Body of pancreas (tissue), 4 donors: ENCODE measurements at regions not wholly inside any gene's neighbourhood (a gene's known extent, or its start where the extent isn't known, plus 50 kb on each side); places are given as distances from the start of the nearest gene placed in this dataset.
"Not testable (repeated sequence)": the region's sequence is repeated elsewhere in the genome, so short reads cannot be mapped to it uniquely, and the experiment has no call there.

ENCODE experiments used
- ATAC-seq: fragments of 150-250 bp; one replicate; pipeline ENCODE4 v1.9.1; 2016
- DNase-seq, 4 donors: peaks; one replicate each; pipeline ENCODE4 v3.0.0-alpha.2; 2019
- H3K27ac ChIP-seq, 4 donors: fragments of 200-600 bp; sonication (generic); 1 replicate in 3 of 4; 2 replicates in 1 of 4; pipeline versions ENCODE4 v1.5.1 to v1.6.1; 2016 to 2019; ENCODE audit warnings: mild to moderate bottlenecking in 1 of 4, mixed read lengths in 1 of 4, moderate library complexity in 1 of 4
- H3K27me3 ChIP-seq, 2 donors: fragments of 200-600 bp; sonication (generic); one replicate each; pipeline ENCODE4 v1.6.0; 2016; ENCODE audit warnings: mild to moderate bottlenecking in 1 of 2
- H3K36me3 ChIP-seq, 2 donors: fragments of 200-600 bp; sonication (generic); replicated peaks in 1 of 2; 2 replicates each; pipeline ENCODE4 v1.5.1; 2016; ENCODE audit warnings: low read depth in 2 of 2; ENCODE audit not compliant: insufficient read depth in 1 of 2
- H3K4me1 ChIP-seq: fragments of 200-600 bp; sonication (generic); one replicate; pipeline ENCODE4 v1.6.0; 2016
- H3K4me3 ChIP-seq, 2 donors: fragments of 200-600 bp; sonication (generic); 1 replicate in 1 of 2; 2 replicates in 1 of 2; pipeline ENCODE4 v1.5.1; 2016 to 2019
- H3K9me3 ChIP-seq, 3 donors: fragments of 200-600 bp; sonication (generic); 1 replicate in 2 of 3; 2 replicates in 1 of 3; pipeline ENCODE4 v1.5.1; 2016
- CTCF ChIP-seq, 7 experiments: fragments of 450-650 bp in 4 of 7; fragments of 200-600 bp in 3 of 7; sonication (generic) in 3 of 7; IDR thresholded peaks; one replicate each; pipeline ENCODE4 v1.5.1; 2016 to 2019; ENCODE audit warnings: antibody characterized with exemption in 7 of 7
- POLR2A ChIP-seq, 3 donors: fragments of 450-650 bp; IDR thresholded peaks; one replicate each; pipeline ENCODE4 v1.6.1; 2016; ENCODE audit warnings: antibody characterized with exemption in 3 of 3, mild to moderate bottlenecking in 2 of 3
- WGBS, 2 donors: methylation state at CpG; one replicate each; pipeline ENCODE4 v1.1.5; 2017; 5-methylcytosine and 5-hydroxymethylcytosine counted together
- intact Hi-C: fragments of 100-400 bp; cut with DNase I; formaldehyde crosslinking; loops from one replicate; pipeline ENCODE4 v1.15.1; 2023

GRCh38 chr1:191498825-191499224 lies 659.4 kb upstream of the RGS18 start:
- H3K9me3 ChIP-seq, result no peaks in the 10 kb centered on the region
- TF ChIP-seq CTCF (IDR thresholded peaks at IDR 0.05), result no peak
- H3K27me3 ChIP-seq, result no peaks in the 10 kb centered on the region
- H3K4me1 ChIP-seq, result no peaks in the 10 kb centered on the region
- ATAC-seq (no peak), DNase-seq (no peak)
- H3K27ac ChIP-seq, result no peak overlapping the region
- H3K4me3 ChIP-seq, result no peak overlapping the region
- H3K36me3 ChIP-seq, result no peaks in the 10 kb centered on the region
- intact Hi-C loops, result no loop called here
- WGBS, 2 donors, result 80 to 85% methylated on average over 3 of the region's 3 CpGs

GRCh38 chr1:191504999-191505398 lies 653.3 kb upstream of the RGS18 start:
- intact Hi-C loops, result no loop called here
- no peak for DNase-seq
- TF ChIP-seq POLR2A (IDR thresholded peaks at IDR 0.05) (no peak), CTCF (IDR thresholded peaks at IDR 0.05) (no peak)

GRCh38 chr1:191508239-191508638 lies 650.0 kb upstream of the RGS18 start:
- Histone ChIP-seq H3K4me3 (no peak overlapping the region), H3K36me3 (no peaks in the 10 kb centered on the region), H3K9me3 (no peaks in the 10 kb centered on the region), H3K4me1 (peaks cover 6% of the 10 kb centered on the region), H3K27me3 (no peaks in the 10 kb centered on the region), H3K27ac (no peak overlapping the region)
- intact Hi-C loops, result no loop called here
- no peak for ATAC-seq
- DNase-seq, result no peak
- TF ChIP-seq POLR2A (IDR thresholded peaks at IDR 0.05), result no peak
- TF ChIP-seq CTCF (IDR thresholded peaks at IDR 0.05), result no peak
- 55 to 62% methylated on average over 2 of the region's 2 CpGs for WGBS, 2 donors

More at GRCh38 chr1:191504999-191505398, 653.3 kb upstream of the RGS18 start:
- Histone ChIP-seq H3K27me3 (no peaks in the 10 kb centered on the region), H3K27ac (no peak overlapping the region), H3K9me3 (no peaks in the 10 kb centered on the region), H3K4me1 (peaks cover 2% of the 10 kb centered on the region), H3K4me3 (no peak overlapping the region), H3K36me3 (no peaks in the 10 kb centered on the region)
- no peak for ATAC-seq

GRCh38 chr1:191511480-191511879 lies 646.8 kb upstream of the RGS18 start:
- H3K4me3 ChIP-seq, H3K27ac ChIP-seq, H3K9me3 ChIP-seq, intact Hi-C loops, ATAC-seq, DNase-seq, H3K36me3 ChIP-seq, H3K4me1 ChIP-seq, H3K27me3 ChIP-seq: not testable (repeated sequence)
- 84 to 88% methylated on average over 3 of the region's 3 CpGs for WGBS, 2 donors

GRCh38 chr1:191517826-191518225 lies 640.4 kb upstream of the RGS18 start:
- no peak for ATAC-seq

More at GRCh38 chr1:191517826-191518225, 640.4 kb upstream of the RGS18 start:
- peaks cover 0 to 3% of the 10 kb centered on the region in 2 donors for H3K27me3 ChIP-seq
- TF ChIP-seq POLR2A (IDR thresholded peaks at IDR 0.05) (no peak), CTCF (IDR thresholded peaks at IDR 0.05) (no peak)
- no peak overlapping the region for H3K4me3 ChIP-seq
- no peak for DNase-seq
- no peaks in the 10 kb centered on the region for H3K9me3 ChIP-seq
- peaks cover 9% of the 10 kb centered on the region for H3K4me1 ChIP-seq
- H3K27ac ChIP-seq, result no peak overlapping the region
- no peaks in the 10 kb centered on the region for H3K36me3 ChIP-seq
- intact Hi-C loops, result no loop called here
